Lower leg skin (tissue), 4 donors: ENCODE measurements at regions not wholly inside any gene's neighbourhood (a gene's known extent, or its start where the extent isn't known, plus 50 kb on each side); places are given as distances from the start of the nearest gene placed in this dataset.

Experiments used
- DNase-seq, 2 donors: peaks; one replicate each; pipeline ENCODE4 v3.0.0-alpha.2; 2019; ENCODE audit warnings: low spot score in 2 of 2
- H3K4me3 ChIP-seq: fragments of 200-600 bp; sonication (generic); 2 replicates; pipeline ENCODE4 v1.5.1; 2017; ENCODE audit warnings: mild to moderate bottlenecking, low read depth; ENCODE audit not compliant: poor library complexity, severe bottlenecking
- CTCF ChIP-seq, 3 donors: fragments of 450-650 bp; IDR thresholded peaks; one replicate each; pipeline ENCODE4 v1.5.1; 2016; ENCODE audit warnings: antibody characterized with exemption in 3 of 3, mild to moderate bottlenecking in 3 of 3, moderate library complexity in 2 of 3
- POLR2A ChIP-seq, 2 donors: fragments of 450-650 bp; IDR thresholded peaks; one replicate each; pipeline ENCODE4 v1.6.1; 2016 to 2017; ENCODE audit warnings: antibody characterized with exemption in 2 of 2, mild to moderate bottlenecking in 1 of 2, moderate library complexity in 1 of 2
- WGBS, 2 donors: methylation state at CpG; one replicate each; pipeline ENCODE4 v1.1.5; 2018; 5-methylcytosine and 5-hydroxymethylcytosine counted together
- intact Hi-C: fragments of 100-400 bp; cut with DNase I; formaldehyde crosslinking; loops from one replicate; pipeline ENCODE4 v1.15.0; 2023; ENCODE audit warnings: low total_unique reads

GRCh38 chr4:23120374-23120773 is 427.6 kb downstream of the GBA3 start:
- 58 to 59% methylated on average over 3 of the region's 3 CpGs for WGBS, 2 donors
- intact Hi-C loops, result no loop called here
- no peak for DNase-seq
- no peak overlapping the region for H3K4me3 ChIP-seq
- no peak for TF ChIP-seq POLR2A (IDR thresholded peaks at IDR 0.05)
- no peak for TF ChIP-seq CTCF (IDR thresholded peaks at IDR 0.05)

- no peak overlapping the region for H3K4me3 ChIP-seq
- 37 to 47% methylated on average over 1 of the region's 1 CpG for WGBS, 2 donors
- intact Hi-C loops, result no loop called here
- no peak for DNase-seq
- TF ChIP-seq CTCF (IDR thresholded peaks at IDR 0.05), result no peak
- no peak for TF ChIP-seq POLR2A (IDR thresholded peaks at IDR 0.05)
These were observed 425.1 kb downstream of the GBA3 start for GRCh38 chr4:23117826-23118225.

GRCh38 chr4:23114538-23114937 is 421.8 kb downstream of the GBA3 start:
- no peak for DNase-seq
- TF ChIP-seq POLR2A (IDR thresholded peaks at IDR 0.05) (no peak), CTCF (IDR thresholded peaks at IDR 0.05) (no peak)
- 68 to 71% methylated on average over 1 of the region's 1 CpG for WGBS, 2 donors
- intact Hi-C loops, result no loop called here
- no peak overlapping the region for H3K4me3 ChIP-seq

- intact Hi-C loops, result no loop called here
- TF ChIP-seq POLR2A (IDR thresholded peaks at IDR 0.05) (no peak), CTCF (IDR thresholded peaks at IDR 0.05) (no peak)
- no peak for DNase-seq
- 30 to 31% methylated on average over 2 of the region's 2 CpGs for WGBS, 2 donors
- no peak overlapping the region for H3K4me3 ChIP-seq
These were observed 420.4 kb downstream of the GBA3 start for GRCh38 chr4:23113104-23113503.

- intact Hi-C loops, result no loop called here
- H3K4me3 ChIP-seq, result no peak overlapping the region
- TF ChIP-seq CTCF (IDR thresholded peaks at IDR 0.05) (no peak), POLR2A (IDR thresholded peaks at IDR 0.05) (no peak)
- DNase-seq, result no peak
- 41 to 54% methylated on average over 1 of the region's 1 CpG for WGBS, 2 donors
These were observed 413.8 kb downstream of the GBA3 start for GRCh38 chr4:23106516-23106915.

GRCh38 chr4:23105759-23106370 is 413.1 kb downstream of the GBA3 start:
- WGBS, 2 donors, result 81 to 94% methylated on average over 2 of the region's 2 CpGs
- no peak overlapping the region for H3K4me3 ChIP-seq
- TF ChIP-seq CTCF (IDR thresholded peaks at IDR 0.05) (no peak), POLR2A (IDR thresholded peaks at IDR 0.05) (no peak)
- DNase-seq, result no peak
- intact Hi-C loops, result no loop called here
